ENCODE measurements at regions not wholly inside any gene's neighbourhood (a gene's known extent, or its start where the extent isn't known, plus 50 kb on each side); places are given as distances from the start of the nearest gene placed in this dataset.

- TF ChIP-seq, protein P1, sequence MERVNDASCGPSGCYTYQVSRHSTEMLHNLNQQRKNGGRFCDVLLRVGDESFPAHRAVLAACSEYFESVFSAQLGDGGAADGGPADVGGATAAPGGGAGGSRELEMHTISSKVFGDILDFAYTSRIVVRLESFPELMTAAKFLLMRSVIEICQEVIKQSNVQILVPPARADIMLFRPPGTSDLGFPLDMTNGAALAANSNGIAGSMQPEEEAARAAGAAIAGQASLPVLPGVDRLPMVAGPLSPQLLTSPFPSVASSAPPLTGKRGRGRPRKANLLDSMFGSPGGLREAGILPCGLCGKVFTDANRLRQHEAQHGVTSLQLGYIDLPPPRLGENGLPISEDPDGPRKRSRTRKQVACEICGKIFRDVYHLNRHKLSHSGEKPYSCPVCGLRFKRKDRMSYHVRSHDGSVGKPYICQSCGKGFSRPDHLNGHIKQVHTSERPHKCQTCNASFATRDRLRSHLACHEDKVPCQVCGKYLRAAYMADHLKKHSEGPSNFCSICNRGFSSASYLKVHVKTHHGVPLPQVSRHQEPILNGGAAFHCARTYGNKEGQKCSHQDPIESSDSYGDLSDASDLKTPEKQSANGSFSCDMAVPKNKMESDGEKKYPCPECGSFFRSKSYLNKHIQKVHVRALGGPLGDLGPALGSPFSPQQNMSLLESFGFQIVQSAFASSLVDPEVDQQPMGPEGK (CRISPR knock-in tag; IDR thresholded peaks at IDR 0.05; ENCODE audit: borderline replicate concordance), result no peak
- TF ChIP-seq CSDC2 (CRISPR knock-in tag; IDR thresholded peaks at IDR 0.05) (no peak), ZFP30 (CRISPR knock-in tag; IDR thresholded peaks at IDR 0.05) (no peak), ZC3H10 (CRISPR knock-in tag; IDR thresholded peaks at IDR 0.05) (no peak), TOX (CRISPR knock-in tag; IDR thresholded peaks at IDR 0.05; ENCODE audit: borderline replicate concordance) (no peak), ZNF70 (CRISPR knock-in tag; IDR thresholded peaks at IDR 0.05) (no peak), GLIS3 (CRISPR knock-in tag; IDR thresholded peaks at IDR 0.05) (no peak), OSR1 (CRISPR knock-in tag; IDR thresholded peaks at IDR 0.05) (no peak), ZNF8 (CRISPR knock-in tag; IDR thresholded peaks at IDR 0.05) (no peak), ARNTL (CRISPR knock-in tag; IDR thresholded peaks at IDR 0.05; ENCODE audit: borderline replicate concordance, low read depth) (no peak), CSRNP3 (CRISPR knock-in tag; IDR thresholded peaks at IDR 0.05) (no peak), RARB (CRISPR knock-in tag; IDR thresholded peaks at IDR 0.05) (no peak)
- TF ChIP-seq, protein P2, sequence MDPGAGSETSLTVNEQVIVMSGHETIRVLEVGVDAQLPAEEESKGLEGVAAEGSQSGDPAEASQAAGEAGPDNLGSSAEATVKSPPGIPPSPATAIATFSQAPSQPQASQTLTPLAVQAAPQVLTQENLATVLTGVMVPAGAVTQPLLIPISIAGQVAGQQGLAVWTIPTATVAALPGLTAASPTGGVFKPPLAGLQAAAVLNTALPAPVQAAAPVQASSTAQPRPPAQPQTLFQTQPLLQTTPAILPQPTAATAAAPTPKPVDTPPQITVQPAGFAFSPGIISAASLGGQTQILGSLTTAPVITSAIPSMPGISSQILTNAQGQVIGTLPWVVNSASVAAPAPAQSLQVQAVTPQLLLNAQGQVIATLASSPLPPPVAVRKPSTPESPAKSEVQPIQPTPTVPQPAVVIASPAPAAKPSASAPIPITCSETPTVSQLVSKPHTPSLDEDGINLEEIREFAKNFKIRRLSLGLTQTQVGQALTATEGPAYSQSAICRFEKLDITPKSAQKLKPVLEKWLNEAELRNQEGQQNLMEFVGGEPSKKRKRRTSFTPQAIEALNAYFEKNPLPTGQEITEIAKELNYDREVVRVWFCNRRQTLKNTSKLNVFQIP (CRISPR knock-in tag; IDR thresholded peaks at IDR 0.05; ENCODE audit: borderline replicate concordance, low read depth), result no peak
Observed at GRCh38 chr20:55070001-55070400, 594.6 kb downstream of the DOK5 start.

Measured in SK-N-SH treated with all-trans-retinoic acid at 6 μM for 48 hours (cell line).